Cardiac muscle cell (in vitro differentiated cells and primary cell): ENCODE measurements at regions not wholly inside any gene's neighbourhood (a gene's known extent, or its start where the extent isn't known, plus 50 kb on each side); places are given as distances from the start of the nearest gene placed in this dataset.

Experiments
- DNase-seq, 2 donors: peaks; one replicate each; pipeline versions ENCODE4 v3.0.0 to v3.0.0-alpha.2; 2010 to 2017; ENCODE audit warnings: low read depth in 1 of 2, low spot score in 1 of 2
- H3K27ac ChIP-seq: fragments of 200-600 bp; sonication (generic); 2 replicates; pipeline ENCODE4 v1.5.1; 2016
- H3K27me3 ChIP-seq: fragments of 200-600 bp; sonication (generic); 2 replicates; pipeline ENCODE4 v1.6.0; 2016; ENCODE audit warnings: control low read depth
- H3K36me3 ChIP-seq: fragments of 200-600 bp; sonication (generic); 2 replicates; pipeline ENCODE4 v1.5.1; 2016; ENCODE audit warnings: control low read depth
- H3K4me1 ChIP-seq: fragments of 200-600 bp; sonication (generic); 2 replicates; pipeline ENCODE4 v1.8.1; 2017; ENCODE audit warnings: low read depth, mild to moderate bottlenecking, mixed run types
- H3K4me3 ChIP-seq: fragments of 200-600 bp; sonication (generic); 2 replicates; pipeline ENCODE4 v1.5.1; 2016; ENCODE audit warnings: mild to moderate bottlenecking
- H3K9me3 ChIP-seq: fragments of 200-600 bp; sonication (generic); 2 replicates; pipeline ENCODE4 v1.5.1; 2017; ENCODE audit warnings: low read depth, mild to moderate bottlenecking, control low read depth
- CTCF ChIP-seq: IDR thresholded peaks from 2 replicates; pipeline ENCODE4 v1.5.1; 2012; ENCODE audit warnings: low read depth, mild to moderate bottlenecking, low read length

- no peak overlapping the region for H3K4me3 ChIP-seq
- no peak for TF ChIP-seq CTCF
These were observed 366.5 kb downstream of the SEC14L1 start for GRCh38 chr17:77507111-77507885.

GRCh38 chr17:77508047-77508715 is 367.4 kb downstream of the SEC14L1 start:
- TF ChIP-seq CTCF: no peak
- H3K4me1 ChIP-seq: no peaks in the 10 kb centered on the region
- no peak for DNase-seq

More at GRCh38 chr17:77507111-77507885, 366.5 kb downstream of the SEC14L1 start:
- Histone ChIP-seq H3K27ac (no peak overlapping the region), H3K4me1 (no peaks in the 10 kb centered on the region), H3K36me3 (no peaks in the 10 kb centered on the region), H3K27me3 (no peaks in the 10 kb centered on the region), H3K9me3 (no peaks in the 10 kb centered on the region)
- peak in 1 of 2 donors; percentile 14 for DNase-seq

GRCh38 chr17:77509089-77509488 is 368.3 kb downstream of the SEC14L1 start:
- TF ChIP-seq CTCF: no peak
- H3K27me3 ChIP-seq: no peaks in the 10 kb centered on the region

More at GRCh38 chr17:77508047-77508715, 367.4 kb downstream of the SEC14L1 start:
- Histone ChIP-seq H3K4me3 (no peak overlapping the region), H3K36me3 (no peaks in the 10 kb centered on the region), H3K27me3 (no peaks in the 10 kb centered on the region), H3K27ac (no peak overlapping the region), H3K9me3 (no peaks in the 10 kb centered on the region)

GRCh38 chr17:77509599-77509998 is 368.8 kb downstream of the SEC14L1 start:
- H3K4me3 ChIP-seq: no peak overlapping the region
- H3K9me3 ChIP-seq: no peaks in the 10 kb centered on the region
- no peak for DNase-seq
- TF ChIP-seq CTCF: no peak
- no peaks in the 10 kb centered on the region for H3K36me3 ChIP-seq
- no peak overlapping the region for H3K27ac ChIP-seq
- no peaks in the 10 kb centered on the region for H3K4me1 ChIP-seq
- H3K27me3 ChIP-seq: no peaks in the 10 kb centered on the region

More at GRCh38 chr17:77509089-77509488, 368.3 kb downstream of the SEC14L1 start:
- H3K4me3 ChIP-seq: no peak overlapping the region
- H3K9me3 ChIP-seq: no peaks in the 10 kb centered on the region
- no peak for DNase-seq
- H3K36me3 ChIP-seq: no peaks in the 10 kb centered on the region
- H3K27ac ChIP-seq: no peak overlapping the region
- no peaks in the 10 kb centered on the region for H3K4me1 ChIP-seq

- Histone ChIP-seq H3K4me3 (no peak overlapping the region), H3K4me1 (no peaks in the 10 kb centered on the region), H3K27ac (no peak overlapping the region), H3K9me3 (no peaks in the 10 kb centered on the region), H3K36me3 (no peaks in the 10 kb centered on the region), H3K27me3 (no peaks in the 10 kb centered on the region)
- no peak for TF ChIP-seq CTCF
- DNase-seq: no peak
These were observed 369.5 kb downstream of the SEC14L1 start for GRCh38 chr17:77510133-77510796.
